ENCODE measurements at regions not wholly inside any gene's neighbourhood (a gene's known extent, or its start where the extent isn't known, plus 50 kb on each side); places are given as distances from the start of the nearest gene placed in this dataset.

DNA sequence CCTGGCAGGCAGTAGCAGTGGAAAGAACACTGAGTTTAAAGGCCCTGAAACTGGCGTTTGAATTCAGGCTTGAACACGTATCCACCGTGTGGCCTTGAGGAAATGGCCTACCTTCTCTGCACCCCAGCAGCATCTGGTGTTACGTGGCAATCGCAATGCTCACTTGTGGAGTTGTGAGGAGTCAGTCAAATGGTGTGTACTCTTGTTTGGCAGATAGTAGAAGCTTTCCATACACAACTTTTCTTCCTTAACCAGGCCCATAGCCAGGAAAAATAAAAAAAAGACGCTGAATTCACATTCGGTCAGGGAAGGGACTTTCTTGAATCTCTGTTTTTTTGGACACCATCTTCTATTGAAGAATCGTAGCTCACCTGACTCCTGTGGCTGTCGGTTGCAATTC is 1101.5 kb upstream of the KLHL29 start:
- TF ChIP-seq TAF1 (IDR thresholded peaks at IDR 0.05; ENCODE audit: low read depth, low read length) (no peak), POLR2A (IDR thresholded peaks at IDR 0.05; ENCODE audit: low read depth, low read length) (no peak), POLR2AphosphoS5 (IDR thresholded peaks at IDR 0.05; ENCODE audit: low read depth, low read length) (no peak)
